SK-N-SH (cell line): ENCODE measurements at regions not wholly inside any gene's neighbourhood (a gene's known extent, or its start where the extent isn't known, plus 50 kb on each side); places are given as distances from the start of the nearest gene placed in this dataset.

Experiments used
- RCOR1 ChIP-seq: fragments of 150-350 bp; IDR thresholded peaks from 2 replicates; pipeline ENCODE4 v1.6.1; 2017; ENCODE audit warnings: antibody characterized with exemption, low read length
- TF ChIP-seq, protein P1 (sequence below): fragments of 200-600 bp; sonication (generic); IDR thresholded peaks from 2 replicates; pipeline ENCODE4 v1.6.1; 2017; ENCODE audit warnings: antibody characterized with exemption, mild to moderate bottlenecking, moderate library complexity

DNA sequence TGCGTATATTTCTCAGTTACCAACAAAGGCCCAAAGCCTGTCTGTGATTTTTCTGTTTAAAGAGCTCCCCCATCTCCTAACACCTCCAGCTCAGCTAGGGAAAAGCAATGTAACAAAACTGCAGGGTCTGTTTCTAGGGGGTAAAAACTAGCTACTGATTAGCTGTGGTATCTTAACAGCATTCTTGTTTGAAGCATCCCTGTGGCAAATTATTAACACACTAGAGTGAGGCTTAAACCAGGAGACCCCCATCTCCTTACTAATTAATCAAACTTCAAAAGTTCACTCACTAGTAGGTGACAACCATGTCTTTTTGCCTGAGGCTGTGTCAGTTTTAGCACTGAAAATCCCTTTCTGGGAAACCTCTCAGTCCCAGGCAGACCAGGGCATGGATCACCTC lies 186.2 kb upstream of the PARD3B start:
- TF ChIP-seq RCOR1: no peak
- TF ChIP-seq, protein P1, sequence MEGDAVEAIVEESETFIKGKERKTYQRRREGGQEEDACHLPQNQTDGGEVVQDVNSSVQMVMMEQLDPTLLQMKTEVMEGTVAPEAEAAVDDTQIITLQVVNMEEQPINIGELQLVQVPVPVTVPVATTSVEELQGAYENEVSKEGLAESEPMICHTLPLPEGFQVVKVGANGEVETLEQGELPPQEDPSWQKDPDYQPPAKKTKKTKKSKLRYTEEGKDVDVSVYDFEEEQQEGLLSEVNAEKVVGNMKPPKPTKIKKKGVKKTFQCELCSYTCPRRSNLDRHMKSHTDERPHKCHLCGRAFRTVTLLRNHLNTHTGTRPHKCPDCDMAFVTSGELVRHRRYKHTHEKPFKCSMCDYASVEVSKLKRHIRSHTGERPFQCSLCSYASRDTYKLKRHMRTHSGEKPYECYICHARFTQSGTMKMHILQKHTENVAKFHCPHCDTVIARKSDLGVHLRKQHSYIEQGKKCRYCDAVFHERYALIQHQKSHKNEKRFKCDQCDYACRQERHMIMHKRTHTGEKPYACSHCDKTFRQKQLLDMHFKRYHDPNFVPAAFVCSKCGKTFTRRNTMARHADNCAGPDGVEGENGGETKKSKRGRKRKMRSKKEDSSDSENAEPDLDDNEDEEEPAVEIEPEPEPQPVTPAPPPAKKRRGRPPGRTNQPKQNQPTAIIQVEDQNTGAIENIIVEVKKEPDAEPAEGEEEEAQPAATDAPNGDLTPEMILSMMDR: no peak
